GM18511 (cell line): ENCODE measurements at regions not wholly inside any gene's neighbourhood (a gene's known extent, or its start where the extent isn't known, plus 50 kb on each side); places are given as distances from the start of the nearest gene placed in this dataset.

Experiments
- ATAC-seq: cut with Tn5 transposase; IDR thresholded peaks from one replicate; pipeline ENCODE4 v1.9.1; 2021; ENCODE audit warnings: mild to moderate bottlenecking, moderate library complexity; ENCODE audit not compliant: unreplicated experiment

DNA sequence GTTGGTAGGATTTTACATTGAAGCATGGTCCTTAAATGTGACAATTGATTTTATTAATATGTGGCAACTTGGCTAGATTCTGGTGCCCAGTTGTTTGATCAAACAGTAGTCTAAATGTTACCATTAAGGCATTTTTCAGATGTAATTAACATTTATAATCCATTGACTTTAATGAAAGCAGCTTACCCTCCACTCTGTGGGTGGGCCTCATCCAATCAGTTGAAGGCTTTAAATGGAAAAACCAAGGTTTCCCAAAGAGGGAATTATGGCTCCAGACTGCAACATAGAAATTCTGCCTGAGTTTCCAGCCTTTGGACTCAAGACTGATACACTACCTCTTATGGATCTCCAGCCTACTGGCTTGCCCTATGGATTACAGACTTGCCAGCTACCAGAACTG lies 1153.2 kb downstream of the BCL11B start:
- ATAC-seq, result no peak

DNA sequence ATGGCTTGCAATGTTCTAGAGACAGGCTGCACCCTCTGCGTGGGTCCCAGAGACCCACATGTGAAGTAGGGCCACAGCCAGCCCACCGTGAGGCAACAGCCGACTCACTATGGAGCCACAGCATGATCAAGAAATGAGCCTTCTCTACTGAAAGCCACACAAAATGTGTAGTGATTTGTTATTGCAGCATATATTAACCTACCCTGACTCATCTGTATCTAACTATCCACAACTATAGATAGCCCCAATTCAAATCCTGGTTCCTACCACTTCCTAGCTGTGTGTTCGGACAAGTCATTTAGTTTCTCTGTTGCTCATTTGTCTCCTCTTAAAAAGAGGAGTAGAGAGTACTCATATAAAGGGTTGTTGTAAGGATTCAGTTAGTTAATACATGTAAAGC lies 1152.3 kb downstream of the BCL11B start:
- no peak for ATAC-seq

DNA sequence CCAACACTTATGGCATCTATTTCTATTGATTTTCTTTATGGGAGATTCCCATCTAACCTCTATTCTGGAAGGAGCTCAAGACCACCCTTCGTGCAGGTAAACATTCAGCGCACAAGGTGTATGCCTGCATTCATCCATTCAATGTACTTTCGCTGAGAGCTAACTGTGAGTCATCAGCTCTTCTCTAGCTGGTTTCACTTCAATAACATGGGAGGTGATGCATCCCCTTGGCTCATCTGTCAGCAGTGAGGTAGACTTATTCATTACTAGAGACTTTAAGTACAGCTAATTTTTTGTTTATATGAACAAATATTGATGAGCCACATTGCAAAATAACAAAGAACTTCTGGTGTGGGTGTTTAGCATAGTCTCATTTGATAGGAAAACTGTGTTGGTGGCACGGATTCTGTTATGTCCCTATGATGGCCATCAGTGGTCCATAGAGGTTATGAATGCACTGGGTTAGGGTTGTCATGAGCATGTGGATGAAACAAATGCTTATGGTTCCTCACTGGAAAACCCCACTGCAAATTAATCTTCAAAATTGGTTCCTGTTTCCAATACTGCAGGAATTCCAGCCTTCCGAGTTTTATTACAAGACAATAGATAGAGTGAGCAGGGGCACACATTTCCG lies 1151.0 kb downstream of the BCL11B start:
- no peak for ATAC-seq

DNA sequence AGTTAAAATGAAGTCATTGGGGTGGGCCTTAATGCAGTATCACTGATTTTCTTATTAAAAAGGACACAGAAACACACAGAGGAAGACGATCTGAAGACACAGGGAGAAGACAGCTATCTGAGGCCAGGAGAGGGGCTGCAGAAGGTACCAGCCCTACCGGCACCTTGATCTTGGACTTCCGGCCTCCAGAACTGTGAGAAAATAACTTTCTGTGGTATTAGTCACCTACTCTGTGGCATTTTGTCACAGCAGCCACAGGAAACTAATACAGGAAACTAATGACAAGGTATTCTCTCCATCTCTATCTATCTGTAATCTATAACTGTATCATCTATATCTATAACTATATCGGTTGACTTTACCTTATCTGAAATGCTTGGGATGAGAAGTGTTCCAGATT lies 1149.5 kb downstream of the BCL11B start:
- ATAC-seq, result no peak

DNA sequence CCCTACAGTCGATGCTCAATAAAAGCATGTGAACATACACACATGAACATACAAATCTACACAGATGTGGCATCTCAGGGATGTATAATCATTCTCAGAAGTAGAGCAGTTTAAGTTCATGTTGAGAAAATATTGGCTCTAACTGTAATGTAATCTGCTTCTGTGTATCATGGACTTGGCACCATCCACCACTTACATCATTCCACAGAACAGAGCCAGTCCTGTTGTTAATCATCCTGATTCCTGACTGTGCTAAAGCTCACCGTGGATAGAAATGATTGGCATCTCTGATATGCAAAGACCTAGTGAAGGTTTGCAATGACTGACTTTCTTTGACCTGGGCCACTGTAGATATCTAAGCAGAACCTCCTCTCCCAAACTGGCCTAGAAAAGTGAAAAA lies 1141.3 kb downstream of the BCL11B start:
- no peak for ATAC-seq

DNA sequence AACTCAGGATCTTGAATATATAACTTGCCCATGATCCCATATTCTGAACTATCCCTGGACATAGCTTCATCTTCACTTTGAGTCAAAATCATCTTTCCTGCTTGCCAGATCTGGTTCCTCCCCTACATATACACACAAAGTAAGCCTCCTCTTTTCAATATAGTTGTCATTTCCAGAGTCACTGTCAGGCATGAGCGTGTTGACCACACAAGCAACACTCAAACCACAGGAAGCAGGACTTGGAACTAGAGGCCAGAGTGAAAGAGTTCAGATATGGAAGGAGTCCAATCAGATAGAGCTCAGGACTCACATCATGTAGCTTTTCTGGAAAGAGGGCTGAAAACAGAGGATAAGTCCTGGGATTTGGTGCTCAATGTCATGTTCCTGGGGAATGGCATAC lies 1140.6 kb downstream of the BCL11B start:
- ATAC-seq, result no peak

DNA sequence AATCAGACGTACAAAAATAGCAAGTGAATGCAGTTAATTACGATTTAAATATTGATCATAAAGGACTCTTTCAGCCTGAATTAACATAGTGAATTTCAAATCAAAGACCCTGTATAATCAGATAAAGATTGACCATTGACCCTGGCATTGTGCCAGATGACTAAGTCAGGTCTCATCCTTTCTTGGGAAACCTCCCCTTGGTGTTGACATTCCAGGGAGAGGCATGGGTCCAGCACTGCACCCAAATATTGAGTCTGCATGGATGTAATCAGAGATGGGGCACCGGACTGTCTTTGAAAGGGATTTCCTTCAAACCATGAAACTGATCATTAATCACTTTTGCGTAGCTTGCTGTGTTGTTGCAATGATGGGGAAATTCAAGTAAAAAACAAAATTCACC lies 1138.2 kb downstream of the BCL11B start:
- no peak for ATAC-seq

DNA sequence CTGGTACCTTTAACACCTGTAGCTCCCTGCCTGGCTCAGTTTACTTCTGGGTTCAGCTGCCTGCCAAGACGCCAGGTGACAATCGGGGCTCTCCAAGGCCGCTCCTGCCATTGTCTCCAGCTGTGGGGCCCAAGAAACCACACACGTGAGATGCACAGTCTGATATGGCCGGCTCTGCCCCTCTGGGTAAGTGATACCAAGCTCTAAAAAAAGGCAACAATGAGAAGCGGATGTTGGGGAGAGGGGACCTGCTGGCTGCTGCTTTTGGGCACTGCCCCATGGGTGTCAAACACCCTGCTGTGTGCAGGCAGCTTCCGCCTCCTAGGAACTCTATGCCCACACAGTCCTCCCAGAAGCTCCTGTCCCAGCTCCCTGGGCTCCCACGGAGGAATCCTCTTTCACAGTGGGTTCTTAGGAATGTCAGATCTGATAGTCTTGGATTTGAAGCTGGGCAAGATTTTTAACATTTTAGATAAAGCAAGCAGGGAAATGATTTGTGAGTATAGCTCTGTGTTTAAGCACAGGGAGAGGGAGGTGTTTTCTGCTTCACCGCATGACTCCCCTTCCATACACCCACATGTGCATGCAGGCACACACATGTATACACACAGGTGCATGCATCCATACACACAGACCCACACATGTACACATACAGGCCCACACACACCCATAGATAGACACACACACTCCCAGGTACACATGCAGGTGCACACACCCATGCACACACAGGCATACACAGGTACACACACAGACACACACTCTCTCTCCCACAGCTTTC lies 1135.8 kb downstream of the BCL11B start:
- ATAC-seq, result no peak

DNA sequence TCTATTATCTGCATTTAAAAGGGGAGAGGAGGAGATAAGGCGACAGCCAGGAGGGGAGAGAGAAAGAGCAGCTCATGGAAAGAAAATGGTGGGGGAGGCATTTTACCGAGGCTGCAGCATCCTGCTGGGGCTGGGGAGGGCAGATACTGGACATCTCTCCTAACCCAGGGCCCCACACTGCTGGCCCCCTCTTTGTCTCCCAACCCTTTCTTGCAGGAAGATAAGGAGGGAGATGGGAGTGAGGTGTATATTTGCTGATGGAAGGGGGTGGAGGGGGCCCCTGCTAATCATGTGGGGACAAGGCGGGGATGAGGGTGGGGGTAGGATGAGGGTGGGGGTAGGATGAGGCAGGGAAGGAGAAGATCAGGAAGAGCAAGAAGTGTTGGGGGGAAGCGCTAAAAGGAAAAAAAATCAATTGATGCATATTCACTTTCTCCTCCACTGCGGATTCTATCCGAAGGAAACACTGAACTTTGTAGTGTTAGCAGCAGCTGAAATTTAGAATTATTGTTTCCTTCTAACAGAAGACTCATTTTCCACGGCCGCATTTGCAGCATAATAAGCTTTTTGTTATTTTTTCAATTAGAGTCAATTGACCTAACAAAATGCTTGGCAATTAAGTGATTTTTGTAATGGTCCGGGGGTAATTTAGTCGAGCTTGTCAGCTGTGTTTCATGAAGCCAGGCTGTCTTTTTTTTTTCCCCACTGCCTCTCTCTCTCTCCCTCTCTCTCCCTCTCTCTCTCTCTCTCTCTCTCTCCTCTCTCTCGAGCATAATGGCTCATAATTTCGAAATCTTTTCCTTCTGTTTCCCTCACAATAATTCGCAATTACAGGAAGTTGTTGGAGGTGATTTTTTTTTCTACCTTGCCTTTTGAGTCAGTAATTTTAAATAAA lies 1134.6 kb downstream of the BCL11B start:
- no peak for ATAC-seq

DNA sequence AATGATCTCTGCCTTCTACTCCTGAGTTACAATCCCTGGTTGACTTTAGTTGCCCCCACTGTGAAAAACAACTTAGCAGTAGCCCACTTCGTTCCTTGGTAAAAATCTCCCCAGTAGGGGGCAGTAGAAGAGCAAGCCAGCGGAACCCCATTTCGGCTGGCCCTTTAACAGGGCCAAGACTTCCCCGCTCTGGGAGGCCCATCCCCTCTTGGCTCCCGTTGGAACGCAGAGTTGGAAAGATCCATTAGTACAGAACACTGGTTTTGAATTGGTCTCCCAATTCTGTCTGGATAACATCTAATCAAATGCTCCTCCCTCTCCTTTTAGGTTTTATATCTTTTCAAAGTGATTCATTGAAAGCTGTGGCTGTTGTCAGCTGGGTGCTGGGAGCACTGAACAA lies 1133.3 kb downstream of the BCL11B start:
- no peak for ATAC-seq

DNA sequence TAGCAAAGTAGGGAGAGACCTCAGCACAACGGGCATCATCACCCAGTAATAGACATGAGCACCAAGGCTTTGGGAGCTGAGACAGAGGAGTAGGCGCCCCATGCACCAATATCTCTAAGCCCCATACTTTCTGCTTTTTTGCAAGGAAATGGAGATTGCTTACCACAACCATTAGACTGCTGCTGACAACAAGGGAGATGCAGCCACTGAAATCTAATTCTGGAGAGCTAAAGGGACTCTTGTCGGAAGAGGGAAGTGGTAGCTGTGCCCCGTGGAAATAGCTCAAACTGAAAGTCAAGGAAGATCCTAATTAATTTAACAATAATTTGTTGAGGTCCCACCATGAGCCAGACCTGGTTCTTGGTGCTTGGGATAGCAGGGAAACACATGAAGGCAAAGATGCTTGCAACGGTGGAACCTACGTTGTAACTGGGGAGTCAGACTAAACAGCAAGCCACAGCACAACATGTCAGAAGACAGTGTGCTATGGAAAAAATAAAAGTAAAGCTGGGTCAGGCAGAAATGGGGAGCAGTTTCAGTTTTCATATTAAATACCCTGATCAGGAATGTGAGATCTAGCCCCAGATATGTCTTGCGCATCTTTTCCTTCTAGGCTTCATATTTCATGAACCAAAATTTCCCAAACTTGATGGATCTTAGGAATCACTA lies 1131.0 kb downstream of the BCL11B start:
- no peak for ATAC-seq

DNA sequence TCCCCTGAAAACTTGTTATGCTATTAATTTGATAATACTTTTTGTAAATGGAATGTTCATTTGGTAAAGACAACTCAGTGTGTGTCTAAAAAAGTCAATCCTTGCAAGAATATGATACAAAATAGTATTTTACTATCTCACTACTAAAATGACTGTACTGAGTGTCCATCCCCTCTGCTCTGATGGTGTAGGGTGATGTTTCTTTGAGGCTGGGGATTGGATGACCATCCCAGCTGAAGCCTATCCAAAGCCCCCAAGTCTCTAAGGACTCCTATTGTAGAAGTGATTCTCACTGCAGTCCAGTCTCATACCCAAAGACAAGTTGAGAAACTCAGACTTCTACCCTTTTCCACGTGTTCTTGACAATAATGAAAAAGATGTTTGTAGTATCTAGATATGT lies 1128.4 kb downstream of the BCL11B start:
- no peak for ATAC-seq

DNA sequence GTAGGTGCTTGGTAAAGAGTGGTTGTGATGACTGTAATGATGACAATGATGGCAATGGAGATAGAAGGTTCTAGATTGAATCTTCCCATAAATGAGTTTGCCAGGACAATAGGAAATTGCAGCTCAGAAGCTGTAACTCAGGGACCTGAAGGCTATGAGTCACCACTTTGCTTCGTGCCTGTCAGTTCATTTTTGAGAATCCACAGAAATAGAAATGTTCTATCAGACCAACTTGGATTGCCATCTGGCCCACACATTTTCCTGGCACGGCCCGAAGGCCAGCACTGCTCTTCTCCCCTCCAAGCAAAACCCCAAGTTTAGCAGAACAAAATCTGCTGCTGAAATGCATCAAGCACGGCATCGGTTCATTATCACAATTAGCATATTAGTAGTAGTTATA lies 1127.0 kb downstream of the BCL11B start:
- no peak for ATAC-seq

DNA sequence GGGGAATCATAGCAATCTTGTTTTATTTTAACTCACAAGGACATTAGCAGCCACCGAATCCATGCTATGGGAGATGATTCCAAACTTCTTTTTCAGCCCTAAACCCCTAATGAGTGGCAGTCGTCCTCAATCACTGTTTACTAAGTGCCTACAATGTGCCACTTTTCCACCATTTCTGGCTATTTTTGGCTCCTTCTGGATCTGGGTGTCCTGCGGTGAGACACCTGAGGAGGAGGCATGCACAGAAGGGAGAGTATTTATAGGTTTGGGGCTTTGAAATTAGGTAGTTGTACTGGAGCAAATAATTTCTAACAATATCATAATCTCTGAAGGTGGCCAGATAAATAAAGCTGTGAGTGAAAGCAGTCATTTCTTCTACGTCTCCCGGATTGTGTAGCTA lies 1125.6 kb downstream of the BCL11B start:
- ATAC-seq, result no peak

DNA sequence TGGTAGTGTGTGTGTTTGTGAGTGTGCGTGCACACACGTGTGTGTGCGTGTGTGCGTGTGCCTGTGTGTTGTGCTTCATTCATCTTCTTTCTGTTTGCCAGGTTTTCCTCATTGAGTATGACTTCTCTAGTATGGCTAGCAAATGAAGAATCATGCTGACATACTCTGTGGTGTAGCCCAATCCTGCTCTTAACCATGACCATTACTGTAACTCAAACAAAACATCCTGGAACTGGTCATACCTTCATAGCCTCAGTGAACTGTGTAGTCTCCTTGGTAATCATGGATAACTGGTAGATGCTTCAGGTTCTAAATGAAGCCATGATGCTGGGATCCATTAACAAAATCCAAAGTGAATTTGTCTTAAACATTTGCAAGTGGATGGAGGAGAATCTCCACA lies 1117.7 kb downstream of the BCL11B start:
- no peak for ATAC-seq

DNA sequence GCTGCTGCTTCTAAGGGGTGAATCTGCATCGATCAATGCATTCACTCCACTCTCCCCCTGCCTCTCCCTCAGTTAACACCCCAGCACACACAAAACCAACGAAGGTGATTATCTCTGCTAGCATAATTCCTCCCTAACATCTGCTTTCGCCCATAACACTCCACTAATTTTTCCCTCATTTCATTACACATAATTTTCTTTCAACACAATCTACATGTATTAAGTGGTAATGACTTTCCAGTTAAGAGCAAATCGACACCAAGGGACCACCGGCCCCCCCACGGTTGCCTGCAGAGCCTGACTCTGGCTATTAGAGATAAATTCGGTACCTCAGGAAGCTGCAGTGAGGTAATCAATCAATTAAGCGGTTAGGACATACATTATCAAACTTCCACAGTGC lies 1115.6 kb downstream of the BCL11B start:
- ATAC-seq, result no peak

DNA sequence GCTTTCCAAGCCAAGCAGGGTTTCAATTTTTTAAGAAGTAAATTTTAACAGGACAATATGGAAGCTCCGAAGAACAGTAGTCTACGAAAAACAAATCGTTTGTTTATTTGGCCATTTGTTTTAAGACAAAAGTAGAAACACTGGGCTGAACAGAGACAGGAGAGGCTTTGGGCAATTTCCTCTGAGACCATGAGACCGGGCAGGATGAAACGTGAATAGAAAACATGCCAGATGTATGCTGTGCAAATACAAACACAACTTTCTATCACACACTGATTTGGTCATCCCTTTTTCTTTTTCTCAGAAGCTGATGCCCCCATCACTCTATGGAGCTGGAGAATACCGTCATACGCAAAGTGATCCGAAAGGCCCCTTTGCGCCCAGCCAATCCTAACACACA lies 1111.1 kb downstream of the BCL11B start:
- no peak for ATAC-seq

DNA sequence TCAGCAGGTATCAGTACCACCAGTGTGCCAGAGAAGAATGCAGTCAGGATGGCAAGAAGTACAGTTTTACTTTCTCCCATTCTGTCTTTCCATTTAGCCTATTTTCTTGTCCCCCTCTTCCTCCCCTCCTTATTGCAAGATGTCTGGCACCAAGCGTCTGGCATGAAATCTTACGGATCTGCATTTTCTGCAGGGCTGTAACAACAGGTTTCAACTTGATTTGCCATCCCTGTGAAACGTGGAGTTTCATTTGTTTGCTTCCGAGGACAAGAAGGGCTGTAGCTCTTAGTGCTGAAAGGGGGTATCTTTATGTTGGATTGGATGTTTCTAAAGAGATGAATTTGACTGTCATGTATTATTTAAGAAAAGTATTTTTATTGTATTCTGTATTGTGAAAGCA lies 1110.6 kb downstream of the BCL11B start:
- no peak for ATAC-seq

DNA sequence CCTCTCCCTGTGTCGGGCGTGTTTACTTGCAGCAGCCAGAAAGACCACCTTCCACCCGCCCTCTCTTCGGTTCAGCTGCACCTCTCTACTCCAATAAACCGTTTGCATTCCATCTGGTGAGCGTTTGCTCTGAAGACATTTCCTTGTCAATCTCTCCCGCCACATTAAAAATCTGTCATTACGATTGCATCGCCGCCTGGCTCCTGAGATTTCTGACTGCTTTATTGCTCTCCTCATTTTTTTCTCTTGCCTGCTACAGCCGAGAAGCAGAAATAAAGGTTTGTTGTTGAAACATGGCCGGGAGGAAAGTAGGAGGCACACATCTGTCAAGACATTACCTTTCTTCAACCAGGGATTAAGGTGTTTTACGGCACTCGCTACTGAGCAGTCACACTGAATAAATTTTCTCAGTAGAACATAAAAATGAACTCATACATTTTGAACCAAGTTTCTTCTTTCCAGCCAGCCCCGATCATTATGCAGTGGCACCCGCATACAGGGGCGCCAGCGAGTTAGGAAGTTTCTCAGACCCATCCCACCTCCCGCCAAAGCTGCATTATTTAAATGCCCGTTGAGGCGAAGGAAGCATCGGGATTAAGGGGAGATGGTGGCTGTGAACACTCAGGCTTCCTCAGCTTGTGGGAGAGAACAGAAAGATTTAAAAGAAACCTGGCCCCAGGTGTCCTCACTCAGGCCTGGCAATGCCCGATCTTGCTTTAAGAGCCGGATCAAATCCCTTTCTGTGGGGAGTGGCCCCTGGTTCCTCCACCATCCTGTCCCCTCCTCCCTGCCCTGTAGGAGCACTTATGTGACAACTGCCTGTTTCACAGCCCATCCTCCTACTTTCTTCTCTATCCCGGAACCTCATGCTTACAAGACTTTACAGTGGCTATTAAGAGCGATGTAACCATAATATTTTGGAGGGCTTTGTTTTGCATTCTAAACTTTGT lies 1108.9 kb downstream of the BCL11B start:
- ATAC-seq, result no peak

DNA sequence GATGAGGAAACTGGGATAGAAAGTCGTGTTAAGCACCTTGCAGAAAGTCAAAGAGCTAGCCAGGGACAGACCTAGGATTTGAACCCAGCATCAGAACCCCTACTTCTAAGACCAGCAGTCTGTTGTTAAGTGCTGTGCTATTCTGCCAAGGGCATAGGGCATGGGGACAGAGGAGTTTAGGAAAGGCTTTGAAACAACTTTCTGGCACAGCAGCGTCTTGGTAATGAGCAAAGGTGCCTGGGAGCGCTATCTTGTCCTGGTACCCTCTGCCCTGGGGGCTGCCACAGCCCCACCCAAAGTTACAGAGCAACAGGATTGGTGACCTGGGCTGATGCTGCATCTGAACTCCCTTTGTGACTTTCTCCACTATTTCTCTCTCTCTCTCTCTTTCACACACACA lies 1108.1 kb downstream of the BCL11B start:
- ATAC-seq, result no peak
